Middle frontal gyrus (tissue), 1 donor: ENCODE measurements at regions not wholly inside any gene's neighbourhood (a gene's known extent, or its start where the extent isn't known, plus 50 kb on each side); places are given as distances from the start of the nearest gene placed in this dataset.
"Not testable (repeated sequence)": the region's sequence is repeated elsewhere in the genome, so short reads cannot be mapped to it uniquely, and the experiment has no call there.

ENCODE experiments used
- DNase-seq: peaks from one replicate; pipeline ENCODE4 v3.0.0-alpha.2; 2015; ENCODE audit warnings: low spot score; ENCODE audit errors: extremely low spot score

DNA sequence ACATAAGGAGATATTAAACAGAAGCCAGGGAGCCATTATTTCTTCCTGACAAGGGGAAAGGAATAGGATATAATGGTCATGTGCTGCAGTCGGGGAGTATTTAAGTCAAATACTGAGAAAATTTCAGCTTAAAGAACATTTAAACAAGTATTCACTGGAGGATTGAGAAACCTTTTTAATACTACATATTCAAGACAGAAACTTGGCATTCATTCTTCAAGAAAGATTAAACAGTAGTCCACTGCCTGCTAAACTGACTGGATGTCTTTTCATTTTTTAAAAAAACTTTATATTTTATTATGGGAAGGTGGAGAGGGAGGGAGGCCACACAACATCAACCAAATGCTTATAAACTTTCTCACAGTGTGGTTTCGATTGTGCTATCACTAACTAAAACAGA lies 107.4 kb upstream of the CBLB start:
- DNase-seq: no peak

- no peak for DNase-seq
These were observed 111.1 kb upstream of the CBLB start for GRCh38 chr3:105979961-105980360.

- no peak for DNase-seq
These were observed 113.4 kb upstream of the CBLB start for GRCh38 chr3:105982207-105982606.

- DNase-seq: no peak
These were observed 116.0 kb upstream of the CBLB start for GRCh38 chr3:105984837-105985236.

GRCh38 chr3:105986343-105986742 lies 117.5 kb upstream of the CBLB start:
- not testable (repeated sequence) for DNase-seq

- DNase-seq: no peak
These were observed 119.0 kb upstream of the CBLB start for GRCh38 chr3:105987809-105988208.

DNA sequence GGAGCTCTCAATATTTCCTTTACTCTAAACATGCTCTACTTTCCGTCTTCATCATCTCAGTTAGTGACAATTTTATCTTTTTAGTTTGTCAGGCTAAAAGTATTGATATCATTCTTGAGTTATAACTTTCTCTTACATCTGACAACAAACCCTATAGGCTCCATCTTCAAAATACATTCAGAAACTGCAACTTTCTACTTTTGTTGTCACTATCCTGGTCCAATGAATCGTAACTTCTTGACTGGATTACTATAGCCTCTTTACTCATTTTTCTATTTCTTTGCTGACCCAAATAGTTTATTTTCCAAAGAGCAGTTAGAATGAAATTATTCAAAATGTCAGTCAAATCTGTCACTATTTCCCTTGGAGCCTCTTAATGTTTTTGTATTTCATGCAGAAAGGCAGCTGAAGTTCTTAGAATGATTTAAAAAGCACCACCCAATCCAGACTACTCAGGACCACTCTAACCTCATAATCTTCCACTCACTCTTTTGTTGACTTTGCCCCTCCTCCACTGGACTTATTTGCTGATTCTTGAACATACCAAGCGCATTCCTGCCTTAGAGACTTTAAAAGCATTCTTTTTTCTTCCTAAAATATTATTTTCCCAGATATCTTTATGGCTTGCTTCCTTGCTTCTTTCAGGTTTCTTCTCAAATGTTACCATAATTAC lies 119.9 kb upstream of the CBLB start:
- no peak for DNase-seq

DNA sequence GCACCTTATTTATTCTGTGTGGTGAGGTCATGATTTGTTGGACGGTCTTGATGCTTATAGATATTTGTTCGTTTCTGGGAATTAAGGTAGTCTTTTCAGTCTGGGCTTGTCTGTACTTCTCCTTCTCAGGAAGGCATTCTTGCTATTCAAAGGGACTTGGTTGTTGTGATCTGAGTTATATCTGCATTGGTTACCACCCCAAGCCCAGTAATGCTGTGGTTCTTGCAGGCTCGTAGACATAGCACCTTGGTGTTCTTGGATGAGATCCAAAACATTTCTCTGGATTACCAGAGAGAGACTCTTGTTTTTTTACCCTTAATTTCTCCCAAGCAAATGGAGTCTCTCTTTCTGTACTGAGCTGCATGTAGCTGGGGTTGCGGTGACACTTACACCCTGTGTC lies 128.0 kb upstream of the CBLB start:
- no peak for DNase-seq

- no peak for DNase-seq
These were observed 128.6 kb upstream of the CBLB start for GRCh38 chr3:105997466-105997799.

DNA sequence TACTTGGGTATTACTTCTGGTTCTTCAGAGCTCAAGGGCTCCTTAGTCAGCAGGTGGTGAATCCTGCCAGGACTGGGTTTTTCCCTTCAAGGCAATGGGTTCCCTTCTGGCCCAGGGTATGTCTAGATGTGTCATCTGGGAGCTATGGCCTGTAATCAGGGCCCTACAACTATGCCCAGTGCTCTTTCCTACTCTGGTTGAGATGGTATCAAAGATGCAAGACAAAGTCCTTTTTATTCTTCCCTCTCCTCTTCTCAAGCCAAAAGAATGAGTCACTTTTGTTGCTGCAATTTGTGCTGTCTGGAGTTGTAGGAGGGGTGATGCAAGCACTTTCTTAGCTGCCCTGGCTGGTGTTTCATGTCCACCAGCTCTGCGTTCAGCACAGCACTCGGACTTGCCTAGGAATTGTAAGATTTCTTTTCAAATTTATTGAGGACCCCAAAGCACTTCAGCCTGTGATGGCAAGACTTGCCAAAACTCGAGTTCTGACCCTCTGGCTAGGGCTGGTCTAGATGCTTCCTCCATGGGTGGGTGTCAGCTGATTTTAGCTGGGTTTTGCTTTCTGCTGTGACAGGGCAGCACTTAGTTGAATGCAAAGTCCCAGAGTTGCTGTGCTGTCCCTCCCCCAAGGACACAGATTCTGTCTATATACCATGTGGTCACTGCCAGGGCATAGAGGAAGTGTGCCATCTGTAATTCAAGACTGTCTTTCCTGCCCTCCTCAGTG lies 129.2 kb upstream of the CBLB start:
- DNase-seq: peak; percentile 11

- no peak for DNase-seq
These were observed 131.0 kb upstream of the CBLB start for GRCh38 chr3:105999856-106000255.

DNA sequence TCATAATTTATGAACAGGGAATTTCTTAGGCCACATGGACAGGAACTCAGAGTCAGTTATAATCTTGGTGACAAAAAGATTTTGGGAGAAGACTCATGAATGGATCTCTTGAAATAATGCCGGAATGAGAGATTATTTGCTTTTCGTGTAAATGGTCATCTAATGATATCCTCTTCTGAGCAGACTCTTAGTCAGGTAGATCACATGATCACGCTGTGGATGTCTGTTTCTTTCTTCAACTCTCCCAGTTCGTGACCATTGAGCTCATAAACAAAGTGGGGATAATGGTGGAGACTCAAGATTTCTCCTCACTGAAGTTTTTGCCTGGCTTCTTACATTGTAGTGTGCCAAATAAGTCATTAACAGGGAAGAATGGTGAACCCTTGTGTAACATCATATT lies 133.1 kb upstream of the CBLB start:
- DNase-seq: no peak

GRCh38 chr3:106004137-106004681 lies 135.4 kb upstream of the CBLB start:
- no peak for DNase-seq

GRCh38 chr3:106004826-106005225 lies 136.0 kb upstream of the CBLB start:
- no peak for DNase-seq

- no peak for DNase-seq
These were observed 137.2 kb upstream of the CBLB start for GRCh38 chr3:106006001-106006400.

- DNase-seq: no peak
These were observed 137.8 kb upstream of the CBLB start for GRCh38 chr3:106006571-106006970.

DNA sequence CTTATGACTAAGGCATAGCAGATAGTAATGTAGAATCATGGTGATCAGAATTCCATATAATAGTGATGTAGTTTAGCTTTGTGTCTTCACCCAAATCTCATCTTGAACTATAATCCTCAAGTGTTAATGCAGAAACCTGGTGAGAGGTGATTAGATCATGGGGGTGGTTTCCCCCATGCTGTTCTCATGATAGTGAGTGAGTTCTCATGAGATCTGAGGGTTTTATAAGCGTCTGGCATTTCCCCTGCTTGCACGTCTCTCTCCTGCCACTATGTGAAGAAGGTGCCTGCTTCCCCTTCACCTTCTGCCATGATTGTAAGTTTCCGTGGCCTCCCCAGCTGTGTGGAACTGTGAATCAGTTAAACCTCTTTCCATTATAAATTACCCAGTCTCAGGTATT lies 138.7 kb upstream of the CBLB start:
- no peak for DNase-seq

DNA sequence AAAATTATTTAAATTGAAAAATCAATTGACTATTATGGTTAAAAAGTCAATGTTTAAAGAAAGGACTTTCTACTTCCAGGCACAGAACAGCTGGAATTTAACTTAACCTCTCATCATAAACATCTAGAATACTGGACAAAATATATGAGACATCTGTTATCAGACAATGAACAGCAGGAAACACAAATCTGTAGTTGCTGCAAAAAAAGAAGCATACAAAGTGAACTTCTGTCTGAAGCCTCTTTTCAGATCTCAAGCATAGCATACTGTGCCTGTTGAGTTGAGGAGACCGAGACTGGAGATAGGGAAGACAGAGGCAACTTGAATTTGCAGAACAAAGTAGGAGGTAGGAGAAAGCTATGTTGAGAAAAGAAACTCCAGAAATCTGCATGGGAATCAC lies 140.0 kb upstream of the CBLB start:
- no peak for DNase-seq

- no peak for DNase-seq
These were observed 142.0 kb upstream of the CBLB start for GRCh38 chr3:106010829-106011228.

- DNase-seq: no peak
These were observed 145.2 kb upstream of the CBLB start for GRCh38 chr3:106013971-106014370.

DNA sequence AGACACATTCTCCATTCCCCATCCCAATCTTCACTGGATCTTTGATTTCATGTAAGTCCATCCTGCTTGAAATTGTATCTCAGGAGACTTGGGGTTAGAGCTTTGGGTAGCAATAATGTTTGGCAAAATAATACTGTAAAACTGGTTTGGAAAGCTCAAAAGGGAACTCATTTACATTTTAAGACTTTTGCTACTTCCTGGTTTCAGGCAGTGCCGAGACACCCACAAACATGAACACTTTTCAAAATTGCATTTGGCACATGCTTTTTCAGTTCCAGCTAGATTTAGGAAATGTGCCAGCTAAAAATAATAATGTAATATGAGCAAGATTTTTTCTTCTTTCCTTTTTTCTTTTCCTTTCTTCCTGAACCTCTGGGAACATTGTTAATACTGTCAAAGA lies 145.7 kb upstream of the CBLB start:
- DNase-seq: no peak

GRCh38 chr3:106014971-106015370 lies 146.2 kb upstream of the CBLB start:
- no peak for DNase-seq

- DNase-seq: no peak
These were observed 149.3 kb upstream of the CBLB start for GRCh38 chr3:106018102-106018501.
